SU-DHL-6 (cell line): ENCODE measurements at regions not wholly inside any gene's neighbourhood (a gene's known extent, or its start where the extent isn't known, plus 50 kb on each side); places are given as distances from the start of the nearest gene placed in this dataset.

ENCODE experiments used
- EZH2phosphoT487 ChIP-seq: fragments of 200-600 bp; sonication (generic), shearing (Covaris generic); conservative IDR thresholded peaks from 2 replicates; pipeline ENCODE4 v1.6.1; 2018; ENCODE audit warnings: mild to moderate bottlenecking, antibody characterized with exemption, low read length, moderate library complexity, mixed read lengths
- TF ChIP-seq, protein P1 (sequence below): fragments of 200-600 bp; sonication (generic); IDR thresholded peaks from one replicate; pipeline ENCODE4 v1.5.1; 2017; ENCODE audit warnings: antibody characterized with exemption, mild to moderate bottlenecking, low read length, moderate library complexity; ENCODE audit not compliant: insufficient read depth, poor library complexity, severe bottlenecking

DNA sequence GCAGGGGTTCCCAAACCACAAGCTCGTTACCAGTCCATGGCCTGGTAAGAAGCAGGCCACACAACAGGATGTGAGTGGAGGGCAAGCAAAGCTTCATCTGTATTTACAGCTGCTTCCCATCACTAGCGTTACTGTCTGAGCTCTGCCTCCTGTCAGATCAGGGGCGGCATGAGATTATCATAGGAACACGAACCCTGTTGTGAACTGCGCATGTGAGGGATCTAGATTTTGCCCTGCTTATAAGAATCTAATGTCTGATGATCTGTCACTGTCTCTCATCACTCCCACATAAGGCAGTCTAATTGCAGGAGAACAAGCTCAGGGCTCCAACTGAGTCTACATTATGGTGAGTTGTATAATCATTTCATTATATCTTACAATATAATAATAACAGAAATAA is 677.4 kb upstream of the SLITRK6 start:
- TF ChIP-seq, protein P1, sequence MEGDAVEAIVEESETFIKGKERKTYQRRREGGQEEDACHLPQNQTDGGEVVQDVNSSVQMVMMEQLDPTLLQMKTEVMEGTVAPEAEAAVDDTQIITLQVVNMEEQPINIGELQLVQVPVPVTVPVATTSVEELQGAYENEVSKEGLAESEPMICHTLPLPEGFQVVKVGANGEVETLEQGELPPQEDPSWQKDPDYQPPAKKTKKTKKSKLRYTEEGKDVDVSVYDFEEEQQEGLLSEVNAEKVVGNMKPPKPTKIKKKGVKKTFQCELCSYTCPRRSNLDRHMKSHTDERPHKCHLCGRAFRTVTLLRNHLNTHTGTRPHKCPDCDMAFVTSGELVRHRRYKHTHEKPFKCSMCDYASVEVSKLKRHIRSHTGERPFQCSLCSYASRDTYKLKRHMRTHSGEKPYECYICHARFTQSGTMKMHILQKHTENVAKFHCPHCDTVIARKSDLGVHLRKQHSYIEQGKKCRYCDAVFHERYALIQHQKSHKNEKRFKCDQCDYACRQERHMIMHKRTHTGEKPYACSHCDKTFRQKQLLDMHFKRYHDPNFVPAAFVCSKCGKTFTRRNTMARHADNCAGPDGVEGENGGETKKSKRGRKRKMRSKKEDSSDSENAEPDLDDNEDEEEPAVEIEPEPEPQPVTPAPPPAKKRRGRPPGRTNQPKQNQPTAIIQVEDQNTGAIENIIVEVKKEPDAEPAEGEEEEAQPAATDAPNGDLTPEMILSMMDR: no peak
- no peak for TF ChIP-seq EZH2phosphoT487
